Panc1 (cell line): ENCODE measurements at regions not wholly inside any gene's neighbourhood (a gene's known extent, or its start where the extent isn't known, plus 50 kb on each side); places are given as distances from the start of the nearest gene placed in this dataset.

Source experiments
- ATAC-seq: fragments of 200-7000 bp; cut with Tn5 transposase; 2 replicates; pipeline ENCODE4 v1.9.1; 2020; ENCODE audit warnings: mild to moderate bottlenecking, moderate library complexity
- BruUV-seq: library from RNA; stranded (reverse); fragments of 400-500 nt; replicated peaks from 2 replicates; lab custom pipeline; 2021; lab: Mats Ljungman, UMichigan
- CTCF ChIA-PET: fragments of 300-600 bp; sonication (Branson Sonifier 250); formaldehyde crosslinking; loops from one replicate; lab custom pipeline; 2022; ENCODE audit warnings: antibody characterized with exemption; lab: Charles Lee
- POLR2A ChIA-PET: fragments of 300-600 bp; sonication (Branson Sonifier 250); formaldehyde crosslinking; loops from one replicate; lab custom pipeline; 2022; ENCODE audit warnings: antibody characterized with exemption; lab: Charles Lee
- DNase-seq: peaks from one replicate; pipeline ENCODE4 v3.0.0-alpha.2; 2010; ENCODE audit warnings: low read depth, low spot score
- H3K27ac ChIP-seq: 2 replicates; pipeline ENCODE4 v1.5.1; 2011; ENCODE audit warnings: mild to moderate bottlenecking, low read length, inconsistent platforms
- H3K27me3 ChIP-seq: fragments of 200-500 bp; sonication (Bioruptor generic); 2 replicates; pipeline ENCODE4 v1.6.0; 2014; ENCODE audit warnings: low read length, inconsistent platforms; ENCODE audit not compliant: control insufficient read depth, insufficient read depth
- H3K36me3 ChIP-seq: fragments of 200-500 bp; sonication (Bioruptor generic); 2 replicates; pipeline ENCODE4 v1.5.1; 2014; ENCODE audit warnings: inconsistent platforms, mild to moderate bottlenecking, low read length, moderate library complexity; ENCODE audit not compliant: control insufficient read depth, insufficient read depth
- H3K4me1 ChIP-seq: 2 replicates; pipeline ENCODE4 v1.5.1; 2011; ENCODE audit warnings: inconsistent platforms, mild to moderate bottlenecking, low read length, moderate library complexity; ENCODE audit not compliant: control insufficient read depth, insufficient read depth
- H3K4me3 ChIP-seq, 2 experiments: 2 replicates each; pipeline ENCODE4 v1.5.1; 2011 to 2012; ENCODE audit warnings: low read depth in 2 of 2, low read length in 2 of 2, mild to moderate bottlenecking in 2 of 2, inconsistent platforms in 1 of 2, moderate library complexity in 1 of 2
- H3K9me3 ChIP-seq: fragments of 200-500 bp; sonication (Bioruptor generic); 2 replicates; pipeline ENCODE4 v1.5.1; 2014; ENCODE audit warnings: low read depth, mild to moderate bottlenecking, inconsistent platforms, low read length, moderate library complexity; ENCODE audit not compliant: control insufficient read depth, insufficient read depth
- POLR2AphosphoS5 ChIP-seq: IDR thresholded peaks from 2 replicates; pipeline ENCODE4 v1.6.1; 2012; ENCODE audit warnings: mild to moderate bottlenecking, low read depth, low read length, moderate library complexity
- SIN3A ChIP-seq: IDR thresholded peaks from 2 replicates; pipeline ENCODE4 v1.6.1; 2012; ENCODE audit warnings: low read depth, mild to moderate bottlenecking, low read length, moderate library complexity, borderline replicate concordance; ENCODE audit not compliant: insufficient read depth
- TCF7L2 ChIP-seq: IDR thresholded peaks from 2 replicates; pipeline ENCODE4 v1.6.1; 2011; ENCODE audit warnings: mild to moderate bottlenecking, low read depth, low read length, inconsistent platforms
- in situ Hi-C: cut with HindIII; loops from 2 replicates; pipeline ENCODE4 v1.10.0; 2016; ENCODE audit warnings: low sequenced_read_pairs, low pct_unique_long_range_greater_than_20kb
- intact Hi-C: fragments of 100-400 bp; cut with micrococcal nuclease; formaldehyde crosslinking; loops from one replicate; pipeline ENCODE4 v1.10.0; 2022; ENCODE audit not compliant: unreplicated experiment
- TF ChIP-seq, protein P1 (sequence below), 2 experiments: IDR thresholded peaks; 2 replicates each; pipeline ENCODE4 v1.6.1; 2011 to 2012; ENCODE audit warnings: low read depth in 2 of 2, control low read depth in 1 of 2, low read length in 1 of 2, mild to moderate bottlenecking in 1 of 2, moderate library complexity in 1 of 2; ENCODE audit not compliant: insufficient read depth in 1 of 2
- TF ChIP-seq, protein P2 (sequence below): fragments of 450-650 bp; IDR thresholded peaks from 2 replicates; pipeline ENCODE4 v1.5.1; 2017; ENCODE audit warnings: mild to moderate bottlenecking

DNA sequence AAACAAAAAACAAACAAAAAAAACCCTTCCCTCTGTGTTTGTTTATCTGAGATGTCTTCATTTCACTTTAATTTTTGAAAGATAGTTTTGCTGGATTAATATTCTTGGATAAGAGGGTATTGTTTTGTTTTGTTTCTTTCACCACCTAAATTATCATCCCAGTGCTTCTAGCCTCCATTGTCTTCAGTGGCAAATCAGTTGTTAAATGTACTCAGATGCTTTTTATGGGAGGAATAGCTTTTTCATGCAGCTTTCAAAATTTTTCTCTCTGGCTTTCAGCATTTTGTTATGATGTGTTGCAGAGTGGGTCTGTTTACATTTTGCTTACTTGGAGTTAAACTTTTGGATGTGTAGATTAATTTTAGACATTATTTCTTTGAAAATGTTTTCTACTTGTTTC lies 203.5 kb upstream of the DCC start:
- Histone ChIP-seq H3K36me3 (no peaks in the 10 kb centered on the region), H3K27me3 (no peaks in the 10 kb centered on the region), H3K27ac (no peak overlapping the region), H3K4me3 (no peak overlapping the region), H3K4me1 (no peaks in the 10 kb centered on the region), H3K9me3 (no peaks in the 10 kb centered on the region)
- in situ Hi-C loops: no loop called here
- ATAC-seq (no peak), DNase-seq (no peak)
- ChIA-PET CTCF (no interaction called here), POLR2A (no interaction called here)
- TF ChIP-seq POLR2AphosphoS5 (no peak), TCF7L2 (no peak), SIN3A (no peak)
- BruUV-seq: no TSS peak
- intact Hi-C loops: no loop called here

GRCh38 chr18:52140986-52141385 lies 199.0 kb upstream of the DCC start:
- no peaks in the 10 kb centered on the region for H3K36me3 ChIP-seq
- BruUV-seq: no TSS peak
- ATAC-seq (no peak), DNase-seq (no peak)
- H3K27ac ChIP-seq: no peak overlapping the region
- CTCF ChIA-PET: no interaction called here
- TF ChIP-seq, protein P1, sequence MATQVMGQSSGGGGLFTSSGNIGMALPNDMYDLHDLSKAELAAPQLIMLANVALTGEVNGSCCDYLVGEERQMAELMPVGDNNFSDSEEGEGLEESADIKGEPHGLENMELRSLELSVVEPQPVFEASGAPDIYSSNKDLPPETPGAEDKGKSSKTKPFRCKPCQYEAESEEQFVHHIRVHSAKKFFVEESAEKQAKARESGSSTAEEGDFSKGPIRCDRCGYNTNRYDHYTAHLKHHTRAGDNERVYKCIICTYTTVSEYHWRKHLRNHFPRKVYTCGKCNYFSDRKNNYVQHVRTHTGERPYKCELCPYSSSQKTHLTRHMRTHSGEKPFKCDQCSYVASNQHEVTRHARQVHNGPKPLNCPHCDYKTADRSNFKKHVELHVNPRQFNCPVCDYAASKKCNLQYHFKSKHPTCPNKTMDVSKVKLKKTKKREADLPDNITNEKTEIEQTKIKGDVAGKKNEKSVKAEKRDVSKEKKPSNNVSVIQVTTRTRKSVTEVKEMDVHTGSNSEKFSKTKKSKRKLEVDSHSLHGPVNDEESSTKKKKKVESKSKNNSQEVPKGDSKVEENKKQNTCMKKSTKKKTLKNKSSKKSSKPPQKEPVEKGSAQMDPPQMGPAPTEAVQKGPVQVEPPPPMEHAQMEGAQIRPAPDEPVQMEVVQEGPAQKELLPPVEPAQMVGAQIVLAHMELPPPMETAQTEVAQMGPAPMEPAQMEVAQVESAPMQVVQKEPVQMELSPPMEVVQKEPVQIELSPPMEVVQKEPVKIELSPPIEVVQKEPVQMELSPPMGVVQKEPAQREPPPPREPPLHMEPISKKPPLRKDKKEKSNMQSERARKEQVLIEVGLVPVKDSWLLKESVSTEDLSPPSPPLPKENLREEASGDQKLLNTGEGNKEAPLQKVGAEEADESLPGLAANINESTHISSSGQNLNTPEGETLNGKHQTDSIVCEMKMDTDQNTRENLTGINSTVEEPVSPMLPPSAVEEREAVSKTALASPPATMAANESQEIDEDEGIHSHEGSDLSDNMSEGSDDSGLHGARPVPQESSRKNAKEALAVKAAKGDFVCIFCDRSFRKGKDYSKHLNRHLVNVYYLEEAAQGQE (IDR thresholded peaks at IDR 0.05; ENCODE audit: insufficient read depth in 1 of 2, low read depth in 2 of 2, low read length in 1 of 2): no peak
- TF ChIP-seq POLR2AphosphoS5 (no peak), SIN3A (no peak), TCF7L2 (no peak)
- TF ChIP-seq, protein P2, sequence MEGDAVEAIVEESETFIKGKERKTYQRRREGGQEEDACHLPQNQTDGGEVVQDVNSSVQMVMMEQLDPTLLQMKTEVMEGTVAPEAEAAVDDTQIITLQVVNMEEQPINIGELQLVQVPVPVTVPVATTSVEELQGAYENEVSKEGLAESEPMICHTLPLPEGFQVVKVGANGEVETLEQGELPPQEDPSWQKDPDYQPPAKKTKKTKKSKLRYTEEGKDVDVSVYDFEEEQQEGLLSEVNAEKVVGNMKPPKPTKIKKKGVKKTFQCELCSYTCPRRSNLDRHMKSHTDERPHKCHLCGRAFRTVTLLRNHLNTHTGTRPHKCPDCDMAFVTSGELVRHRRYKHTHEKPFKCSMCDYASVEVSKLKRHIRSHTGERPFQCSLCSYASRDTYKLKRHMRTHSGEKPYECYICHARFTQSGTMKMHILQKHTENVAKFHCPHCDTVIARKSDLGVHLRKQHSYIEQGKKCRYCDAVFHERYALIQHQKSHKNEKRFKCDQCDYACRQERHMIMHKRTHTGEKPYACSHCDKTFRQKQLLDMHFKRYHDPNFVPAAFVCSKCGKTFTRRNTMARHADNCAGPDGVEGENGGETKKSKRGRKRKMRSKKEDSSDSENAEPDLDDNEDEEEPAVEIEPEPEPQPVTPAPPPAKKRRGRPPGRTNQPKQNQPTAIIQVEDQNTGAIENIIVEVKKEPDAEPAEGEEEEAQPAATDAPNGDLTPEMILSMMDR: no peak
- POLR2A ChIA-PET: no interaction called here
- H3K9me3 ChIP-seq: no peaks in the 10 kb centered on the region
- intact Hi-C loops: no loop called here
- no peaks in the 10 kb centered on the region for H3K4me1 ChIP-seq
- no peaks in the 10 kb centered on the region for H3K27me3 ChIP-seq
- no peak overlapping the region for H3K4me3 ChIP-seq
- in situ Hi-C loops: no loop called here

DNA sequence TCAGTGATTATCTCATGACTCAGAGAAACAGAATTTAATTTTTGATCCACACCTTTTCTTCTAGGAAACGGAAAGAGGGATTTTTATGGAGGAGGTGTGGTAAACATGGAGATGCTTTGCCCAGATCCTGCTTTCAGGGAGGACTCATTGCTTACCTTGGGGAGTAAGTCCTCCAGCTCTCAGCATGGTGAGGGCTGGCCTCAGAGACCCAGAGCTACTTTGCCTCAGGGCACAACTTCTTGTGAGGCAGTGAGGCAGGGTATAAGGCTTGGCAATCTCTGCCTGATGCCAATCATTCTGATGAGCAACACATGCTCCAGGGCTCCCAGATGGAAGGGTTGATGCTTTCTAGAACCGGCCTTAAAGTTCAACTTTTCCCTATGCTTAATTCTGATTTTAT lies 189.9 kb upstream of the DCC start:
- ChIA-PET POLR2A (no interaction called here), CTCF (interaction anchor here (0.6 kb wide), 1 partner anchor 84 kb away, joined by 8 read pairs; no protein-coding TSS in a partner anchor)
- in situ Hi-C loops (no loop called here), intact Hi-C loops (no loop called here)
- H3K27me3 ChIP-seq: no peaks in the 10 kb centered on the region
- H3K36me3 ChIP-seq: no peaks in the 10 kb centered on the region
- ATAC-seq (no peak), DNase-seq (no peak)
- no peaks in the 10 kb centered on the region for H3K4me1 ChIP-seq
- no peak overlapping the region for H3K4me3 ChIP-seq
- TF ChIP-seq SIN3A (no peak), TCF7L2 (no peak), POLR2AphosphoS5 (no peak)
- TF ChIP-seq, protein P1 (IDR thresholded peaks at IDR 0.05; ENCODE audit: insufficient read depth in 1 of 2, low read depth in 2 of 2, low read length in 1 of 2): no peak
- TF ChIP-seq, protein P2: no peak
- H3K9me3 ChIP-seq: no peaks in the 10 kb centered on the region
- no peak overlapping the region for H3K27ac ChIP-seq
- no TSS peak for BruUV-seq
